ENCODE measurements at regions not wholly inside any gene's neighbourhood (a gene's known extent, or its start where the extent isn't known, plus 50 kb on each side); places are given as distances from the start of the nearest gene placed in this dataset.

GRCh38 chr16:50997679-50998078 lies 153.4 kb downstream of the SALL1 start:
- intact Hi-C loops (cut with DNase I): no loop called here
- DNase-seq: no peak

GRCh38 chr16:50996830-50997186 lies 154.3 kb downstream of the SALL1 start:
- intact Hi-C loops (cut with DNase I): no loop called here
- no peak for DNase-seq

GRCh38 chr16:50996166-50996829 lies 154.8 kb downstream of the SALL1 start:
- intact Hi-C loops (cut with DNase I): no loop called here
- DNase-seq: no peak

GRCh38 chr16:50994995-50995394 lies 156.1 kb downstream of the SALL1 start:
- DNase-seq: no peak
- intact Hi-C loops (cut with DNase I): no loop called here

GRCh38 chr16:50992350-50993032 lies 158.6 kb downstream of the SALL1 start:
- intact Hi-C loops (cut with DNase I): no loop called here
- DNase-seq: no peak

GRCh38 chr16:50991436-50991835 lies 159.6 kb downstream of the SALL1 start:
- intact Hi-C loops (cut with DNase I): no loop called here
- no peak for DNase-seq

- DNase-seq: no peak
- intact Hi-C loops (cut with DNase I): no loop called here
These were observed 160.1 kb downstream of the SALL1 start for GRCh38 chr16:50991006-50991405.

- DNase-seq: no peak
- intact Hi-C loops (cut with DNase I): no loop called here
These were observed 162.0 kb downstream of the SALL1 start for GRCh38 chr16:50989047-50989446.

GRCh38 chr16:50988441-50988840 lies 162.6 kb downstream of the SALL1 start:
- intact Hi-C loops (cut with DNase I): no loop called here
- no peak for DNase-seq

- no peak for DNase-seq
- intact Hi-C loops (cut with DNase I): no loop called here
These were observed 164.6 kb downstream of the SALL1 start for GRCh38 chr16:50986453-50986852.

GRCh38 chr16:50985733-50986132 lies 165.3 kb downstream of the SALL1 start:
- no peak for DNase-seq
- intact Hi-C loops (cut with DNase I): no loop called here

- DNase-seq: no peak
- intact Hi-C loops (cut with DNase I): no loop called here
These were observed 166.4 kb downstream of the SALL1 start for GRCh38 chr16:50984688-50985087.

GRCh38 chr16:50982808-50983207 lies 168.3 kb downstream of the SALL1 start:
- intact Hi-C loops (cut with DNase I): no loop called here
- no peak for DNase-seq

- intact Hi-C loops (cut with DNase I): no loop called here
- DNase-seq: no peak
These were observed 169.1 kb downstream of the SALL1 start for GRCh38 chr16:50981951-50982350.

GRCh38 chr16:50980666-50981065 lies 170.4 kb downstream of the SALL1 start:
- intact Hi-C loops (cut with DNase I): no loop called here
- DNase-seq: no peak

- no peak for DNase-seq
- intact Hi-C loops (cut with DNase I): no loop called here
These were observed 171.1 kb downstream of the SALL1 start for GRCh38 chr16:50979806-50980620.

GRCh38 chr16:50977138-50977537 lies 173.9 kb downstream of the SALL1 start:
- no peak for DNase-seq
- intact Hi-C loops (cut with DNase I): no loop called here

- no peak for DNase-seq
These were observed 176.5 kb downstream of the SALL1 start for GRCh38 chr16:50974438-50975036.

GRCh38 chr16:50972876-50973275 lies 178.2 kb downstream of the SALL1 start:
- intact Hi-C loops (cut with DNase I): no loop called here
- no peak for DNase-seq

More at GRCh38 chr16:50974438-50975036, 176.5 kb downstream of the SALL1 start:
- intact Hi-C loops (cut with DNase I): no loop called here

GRCh38 chr16:50970281-50970680 lies 180.8 kb downstream of the SALL1 start:
- no peak for DNase-seq
- intact Hi-C loops (cut with DNase I): no loop called here
